ENCODE measurements at regions not wholly inside any gene's neighbourhood (a gene's known extent, or its start where the extent isn't known, plus 50 kb on each side); places are given as distances from the start of the nearest gene placed in this dataset.

GRCh38 chr16:62370445-62370844, 334.2 kb upstream of the CDH8 start:
- Histone ChIP-seq H3K27me3 (ENCODE audit: control insufficient read depth in 1 of 2, insufficient read depth in 2 of 2, low read length in 2 of 2) (no peaks in the 10 kb centered on the region), H3K4me1 (ENCODE audit: control insufficient read depth in 1 of 2, insufficient read depth in 2 of 2, low read length in 2 of 2) (no peaks in the 10 kb centered on the region), H3K36me3 (ENCODE audit: control insufficient read depth in 1 of 2, insufficient read depth in 2 of 2, low read length in 2 of 2) (no peaks in the 10 kb centered on the region), H3K9me3 (ENCODE audit: control insufficient read depth in 1 of 2, low read length in 2 of 2) (peaks cover 0 to 3% of the 10 kb centered on the region in 2 donors), H3K9ac (ENCODE audit: low read depth in 1 of 2, low read length in 2 of 2) (no peak overlapping the region), H3K4me3 (ENCODE audit: low read depth in 1 of 2, low read length in 2 of 2) (no peak overlapping the region), H3K27ac (ENCODE audit: low read depth, low read length) (no peak overlapping the region)

- no peaks in the 10 kb centered on the region for H3K36me3 ChIP-seq (ENCODE audit: control insufficient read depth in 1 of 2, insufficient read depth in 2 of 2, low read length in 2 of 2)
- H3K27me3 ChIP-seq (ENCODE audit: control insufficient read depth in 1 of 2, insufficient read depth in 2 of 2, low read length in 2 of 2) = no peaks in the 10 kb centered on the region
- peaks cover 0 to 7% of the 10 kb centered on the region in 2 donors for H3K9me3 ChIP-seq (ENCODE audit: control insufficient read depth in 1 of 2, low read length in 2 of 2)
- H3K9ac ChIP-seq (ENCODE audit: low read depth in 1 of 2, low read length in 2 of 2) = no peak overlapping the region
- no peak overlapping the region for H3K4me3 ChIP-seq (ENCODE audit: low read depth in 1 of 2, low read length in 2 of 2)
- no peaks in the 10 kb centered on the region for H3K4me1 ChIP-seq (ENCODE audit: control insufficient read depth in 1 of 2, insufficient read depth in 2 of 2, low read length in 2 of 2)
- H3K27ac ChIP-seq (ENCODE audit: low read depth, low read length) = no peak overlapping the region
These were observed 327.3 kb upstream of the CDH8 start for GRCh38 chr16:62363501-62363900.

- Histone ChIP-seq H3K9ac (ENCODE audit: low read depth in 1 of 2, low read length in 2 of 2) (no peak overlapping the region), H3K27ac (ENCODE audit: low read depth, low read length) (no peak overlapping the region), H3K36me3 (ENCODE audit: control insufficient read depth in 1 of 2, insufficient read depth in 2 of 2, low read length in 2 of 2) (no peaks in the 10 kb centered on the region), H3K9me3 (ENCODE audit: control insufficient read depth in 1 of 2, low read length in 2 of 2) (no peaks in the 10 kb centered on the region), H3K4me1 (ENCODE audit: control insufficient read depth in 1 of 2, insufficient read depth in 2 of 2, low read length in 2 of 2) (no peaks in the 10 kb centered on the region), H3K4me3 (ENCODE audit: low read depth in 1 of 2, low read length in 2 of 2) (no peak overlapping the region), H3K27me3 (ENCODE audit: control insufficient read depth in 1 of 2, insufficient read depth in 2 of 2, low read length in 2 of 2) (no peaks in the 10 kb centered on the region)
These were observed 317.1 kb upstream of the CDH8 start for GRCh38 chr16:62353355-62353754.

DNA sequence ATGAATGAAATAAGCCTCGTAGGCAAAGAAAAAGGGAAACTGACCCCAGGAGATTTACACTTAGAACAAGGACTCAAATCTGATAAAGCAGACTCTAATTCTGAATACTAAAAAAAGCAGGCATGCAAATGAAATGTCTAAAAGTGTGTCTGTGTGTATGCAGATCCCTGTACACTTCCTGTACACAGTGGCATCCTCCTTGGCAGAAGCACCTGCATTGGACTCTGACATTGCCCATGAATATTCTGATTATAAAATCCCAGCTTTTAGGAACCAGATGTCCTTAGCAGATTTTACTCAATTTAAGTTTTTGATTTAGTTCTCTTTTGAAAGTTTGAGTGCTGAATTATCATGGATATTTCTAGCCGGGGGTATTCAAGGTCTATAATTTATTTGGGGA, 306.0 kb upstream of the CDH8 start:
- Histone ChIP-seq H3K36me3 (ENCODE audit: control insufficient read depth in 1 of 2, insufficient read depth in 2 of 2, low read length in 2 of 2) (no peaks in the 10 kb centered on the region), H3K9me3 (ENCODE audit: control insufficient read depth in 1 of 2, low read length in 2 of 2) (no peaks in the 10 kb centered on the region), H3K4me1 (ENCODE audit: control insufficient read depth in 1 of 2, insufficient read depth in 2 of 2, low read length in 2 of 2) (no peaks in the 10 kb centered on the region), H3K27me3 (ENCODE audit: control insufficient read depth in 1 of 2, insufficient read depth in 2 of 2, low read length in 2 of 2) (no peaks in the 10 kb centered on the region), H3K27ac (ENCODE audit: low read depth, low read length) (no peak overlapping the region), H3K4me3 (ENCODE audit: low read depth in 1 of 2, low read length in 2 of 2) (no peak overlapping the region), H3K9ac (ENCODE audit: low read depth in 1 of 2, low read length in 2 of 2) (no peak overlapping the region)

DNA sequence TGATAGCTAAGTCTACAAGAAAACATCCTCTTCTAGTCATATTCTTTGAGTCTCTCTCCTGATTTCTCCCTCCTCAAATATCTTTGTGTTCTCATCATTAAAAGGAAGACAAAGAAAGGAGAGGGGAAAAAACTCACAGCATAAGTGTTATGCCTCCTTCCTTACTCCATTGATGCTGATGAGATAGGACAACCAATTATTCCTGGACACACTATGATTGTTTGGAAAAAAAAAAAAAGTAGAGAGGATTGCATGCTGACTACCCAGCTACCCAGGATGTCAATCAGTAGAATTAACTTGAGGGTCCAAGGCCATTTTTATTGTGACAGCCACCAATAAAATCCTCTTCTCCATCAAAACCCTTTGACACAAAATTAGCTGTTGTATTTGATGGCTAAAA, 299.1 kb upstream of the CDH8 start:
- no peak overlapping the region for H3K4me3 ChIP-seq (ENCODE audit: low read depth in 1 of 2, low read length in 2 of 2)
- H3K9ac ChIP-seq (ENCODE audit: low read depth in 1 of 2, low read length in 2 of 2) = no peak overlapping the region
- no peaks in the 10 kb centered on the region for H3K4me1 ChIP-seq (ENCODE audit: control insufficient read depth in 1 of 2, insufficient read depth in 2 of 2, low read length in 2 of 2)
- no peaks in the 10 kb centered on the region for H3K36me3 ChIP-seq (ENCODE audit: control insufficient read depth in 1 of 2, insufficient read depth in 2 of 2, low read length in 2 of 2)
- peaks cover 0 to 3% of the 10 kb centered on the region in 2 donors for H3K9me3 ChIP-seq (ENCODE audit: control insufficient read depth in 1 of 2, low read length in 2 of 2)
- H3K27me3 ChIP-seq (ENCODE audit: control insufficient read depth in 1 of 2, insufficient read depth in 2 of 2, low read length in 2 of 2) = no peaks in the 10 kb centered on the region
- no peak overlapping the region for H3K27ac ChIP-seq (ENCODE audit: low read depth, low read length)

GRCh38 chr16:62321606-62322005, 285.4 kb upstream of the CDH8 start:
- Histone ChIP-seq H3K27me3 (ENCODE audit: control insufficient read depth in 1 of 2, insufficient read depth in 2 of 2, low read length in 2 of 2) (no peaks in the 10 kb centered on the region), H3K27ac (ENCODE audit: low read depth, low read length) (no peak overlapping the region), H3K9ac (ENCODE audit: low read depth in 1 of 2, low read length in 2 of 2) (no peak overlapping the region), H3K4me3 (ENCODE audit: low read depth in 1 of 2, low read length in 2 of 2) (no peak overlapping the region), H3K4me1 (ENCODE audit: control insufficient read depth in 1 of 2, insufficient read depth in 2 of 2, low read length in 2 of 2) (no peaks in the 10 kb centered on the region), H3K36me3 (ENCODE audit: control insufficient read depth in 1 of 2, insufficient read depth in 2 of 2, low read length in 2 of 2) (no peaks in the 10 kb centered on the region), H3K9me3 (ENCODE audit: control insufficient read depth in 1 of 2, low read length in 2 of 2) (peaks cover 5 to 7% of the 10 kb centered on the region in 2 donors)

- Histone ChIP-seq H3K4me1 (ENCODE audit: control insufficient read depth in 1 of 2, insufficient read depth in 2 of 2, low read length in 2 of 2) (no peaks in the 10 kb centered on the region), H3K27ac (ENCODE audit: low read depth, low read length) (no peak overlapping the region), H3K9me3 (ENCODE audit: control insufficient read depth in 1 of 2, low read length in 2 of 2) (peaks cover 12 to 13% of the 10 kb centered on the region in 2 donors), H3K36me3 (ENCODE audit: control insufficient read depth in 1 of 2, insufficient read depth in 2 of 2, low read length in 2 of 2) (no peaks in the 10 kb centered on the region), H3K4me3 (ENCODE audit: low read depth in 1 of 2, low read length in 2 of 2) (no peak overlapping the region), H3K27me3 (ENCODE audit: control insufficient read depth in 1 of 2, insufficient read depth in 2 of 2, low read length in 2 of 2) (no peaks in the 10 kb centered on the region), H3K9ac (ENCODE audit: low read depth in 1 of 2, low read length in 2 of 2) (no peak overlapping the region)
These were observed 262.4 kb upstream of the CDH8 start for GRCh38 chr16:62298600-62298999.

- H3K4me3 ChIP-seq (ENCODE audit: low read depth in 1 of 2, low read length in 2 of 2) = no peak overlapping the region
- no peak overlapping the region for H3K27ac ChIP-seq (ENCODE audit: low read depth, low read length)
- peaks cover 8 to 10% of the 10 kb centered on the region in 2 donors for H3K9me3 ChIP-seq (ENCODE audit: control insufficient read depth in 1 of 2, low read length in 2 of 2)
- H3K9ac ChIP-seq (ENCODE audit: low read depth in 1 of 2, low read length in 2 of 2) = no peak overlapping the region
- H3K27me3 ChIP-seq (ENCODE audit: control insufficient read depth in 1 of 2, insufficient read depth in 2 of 2, low read length in 2 of 2) = no peaks in the 10 kb centered on the region
- no peaks in the 10 kb centered on the region for H3K36me3 ChIP-seq (ENCODE audit: control insufficient read depth in 1 of 2, insufficient read depth in 2 of 2, low read length in 2 of 2)
- H3K4me1 ChIP-seq (ENCODE audit: control insufficient read depth in 1 of 2, insufficient read depth in 2 of 2, low read length in 2 of 2) = no peaks in the 10 kb centered on the region
These were observed 258.2 kb upstream of the CDH8 start for GRCh38 chr16:62294213-62294972.

DNA sequence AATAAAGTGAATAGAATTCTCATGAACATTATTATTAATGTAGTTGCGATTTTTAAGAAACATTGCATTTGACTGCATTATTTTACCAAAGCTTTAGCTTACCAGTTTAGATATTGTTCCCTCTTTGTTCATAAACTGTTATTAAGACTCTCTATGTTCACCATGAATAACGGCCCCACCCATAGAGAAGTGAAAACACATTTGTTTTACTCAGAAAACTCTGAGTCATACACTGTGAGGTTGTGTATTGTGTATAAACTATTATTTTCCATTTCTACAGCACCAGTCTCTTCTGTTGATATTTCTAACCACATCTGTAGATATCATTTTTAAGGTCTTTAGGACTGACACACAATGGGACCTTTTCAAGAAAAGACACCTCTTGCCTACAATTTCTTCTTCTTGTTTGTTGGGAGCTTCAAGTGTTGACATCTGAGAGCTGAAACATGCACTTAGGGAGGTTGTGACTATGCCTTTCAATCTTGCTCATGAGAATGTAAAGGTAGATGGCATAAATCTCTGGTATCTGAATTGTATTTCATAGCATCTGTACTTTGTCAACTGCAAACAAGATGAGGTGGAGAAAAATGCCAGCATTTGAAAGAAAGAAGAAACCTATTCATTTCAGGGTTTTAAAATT, 252.9 kb upstream of the CDH8 start:
- no peaks in the 10 kb centered on the region for H3K4me1 ChIP-seq (ENCODE audit: control insufficient read depth in 1 of 2, insufficient read depth in 2 of 2, low read length in 2 of 2)
- peaks cover 5 to 10% of the 10 kb centered on the region in 2 donors for H3K9me3 ChIP-seq (ENCODE audit: control insufficient read depth in 1 of 2, low read length in 2 of 2)
- H3K9ac ChIP-seq (ENCODE audit: low read depth in 1 of 2, low read length in 2 of 2) = no peak overlapping the region
- no peaks in the 10 kb centered on the region for H3K27me3 ChIP-seq (ENCODE audit: control insufficient read depth in 1 of 2, insufficient read depth in 2 of 2, low read length in 2 of 2)
- H3K36me3 ChIP-seq (ENCODE audit: control insufficient read depth in 1 of 2, insufficient read depth in 2 of 2, low read length in 2 of 2) = no peaks in the 10 kb centered on the region
- H3K27ac ChIP-seq (ENCODE audit: low read depth, low read length) = no peak overlapping the region
- no peak overlapping the region for H3K4me3 ChIP-seq (ENCODE audit: low read depth in 1 of 2, low read length in 2 of 2)

DNA sequence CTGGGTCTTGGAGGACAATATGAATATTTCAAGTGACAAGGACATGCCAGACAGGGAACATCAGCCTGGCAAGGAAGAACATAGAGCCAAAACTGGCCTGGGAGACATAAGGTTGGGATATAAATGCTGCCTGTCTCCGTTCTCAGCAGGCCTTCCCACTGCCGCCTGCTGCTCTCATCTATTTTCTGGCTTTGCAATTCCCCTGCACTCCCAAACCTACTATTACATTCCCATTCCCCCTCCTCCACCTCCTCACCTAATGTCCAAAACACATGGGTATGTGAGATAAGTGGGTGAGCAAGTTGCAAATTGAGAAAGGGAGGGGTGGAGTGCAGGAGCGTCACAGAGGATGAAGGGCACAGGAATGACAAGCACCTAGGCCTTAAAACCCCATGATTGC, 244.3 kb upstream of the CDH8 start:
- H3K36me3 ChIP-seq (ENCODE audit: control insufficient read depth in 1 of 2, insufficient read depth in 2 of 2, low read length in 2 of 2) = no peaks in the 10 kb centered on the region
- no peaks in the 10 kb centered on the region for H3K4me1 ChIP-seq (ENCODE audit: control insufficient read depth in 1 of 2, insufficient read depth in 2 of 2, low read length in 2 of 2)
- no peak overlapping the region for H3K27ac ChIP-seq (ENCODE audit: low read depth, low read length)
- peaks cover 0 to 5% of the 10 kb centered on the region in 2 donors for H3K9me3 ChIP-seq (ENCODE audit: control insufficient read depth in 1 of 2, low read length in 2 of 2)
- H3K27me3 ChIP-seq (ENCODE audit: control insufficient read depth in 1 of 2, insufficient read depth in 2 of 2, low read length in 2 of 2) = no peaks in the 10 kb centered on the region
- no peak overlapping the region for H3K4me3 ChIP-seq (ENCODE audit: low read depth in 1 of 2, low read length in 2 of 2)
- H3K9ac ChIP-seq (ENCODE audit: low read depth in 1 of 2, low read length in 2 of 2) = no peak overlapping the region
